PC-3 (cell line): ENCODE measurements at regions not wholly inside any gene's neighbourhood (a gene's known extent, or its start where the extent isn't known, plus 50 kb on each side); places are given as distances from the start of the nearest gene placed in this dataset.

Experiments used
- ATAC-seq: fragments of 200-7000 bp; cut with Tn5 transposase; 2 replicates; pipeline ENCODE4 v1.9.1; 2020; ENCODE audit warnings: mild to moderate bottlenecking, moderate library complexity
- BruUV-seq: library from RNA; stranded (reverse); fragments of 400-500 nt; replicated peaks from 2 replicates; lab custom pipeline; 2021; lab: Mats Ljungman, UMichigan
- CTCF ChIA-PET: fragments of 300-600 bp; sonication (Branson Sonifier 250); formaldehyde crosslinking; loops from one replicate; lab custom pipeline; 2022; ENCODE audit warnings: antibody characterized with exemption; lab: Charles Lee
- POLR2A ChIA-PET: fragments of 300-600 bp; sonication (Branson Sonifier 250); formaldehyde crosslinking; loops from one replicate; lab custom pipeline; 2022; ENCODE audit warnings: antibody characterized with exemption; ENCODE audit not compliant: unreplicated experiment; lab: Charles Lee
- DNase-seq: peaks from one replicate; pipeline ENCODE4 v3.0.0-alpha.2; 2015
- H2AFZ ChIP-seq: fragments of 300-600 bp; sonication (generic); 2 replicates; pipeline ENCODE4 v1.6.0; 2016; ENCODE audit warnings: antibody characterized with exemption, low read length
- H3F3A ChIP-seq: fragments of 300-600 bp; sonication (generic); one replicate; pipeline ENCODE4 v1.6.0; 2017; ENCODE audit warnings: antibody characterized with exemption, low read length, control low read depth, mild to moderate bottlenecking; ENCODE audit not compliant: unreplicated experiment
- H3K27ac ChIP-seq: fragments of 300-600 bp; sonication (generic); 2 replicates; pipeline ENCODE4 v1.5.1; 2016; ENCODE audit warnings: mild to moderate bottlenecking, low read length
- H3K27me3 ChIP-seq: fragments of 300-600 bp; sonication (generic); 2 replicates; pipeline ENCODE4 v1.6.1; 2016; ENCODE audit warnings: low read length, mixed read lengths
- H3K36me3 ChIP-seq: fragments of 300-600 bp; sonication (generic); 2 replicates; pipeline ENCODE4 v1.6.1; 2016; ENCODE audit warnings: low read depth, mixed run types, low read length, mixed read lengths
- H3K4me1 ChIP-seq: fragments of 300-600 bp; sonication (generic); 2 replicates; pipeline ENCODE4 v1.5.1; 2016; ENCODE audit warnings: low read length; ENCODE audit not compliant: insufficient read depth
- H3K4me2 ChIP-seq: fragments of 300-600 bp; sonication (generic); 2 replicates; pipeline ENCODE4 v1.6.0; 2016; ENCODE audit warnings: low read length
- H3K4me3 ChIP-seq: fragments of 300-600 bp; sonication (generic); 2 replicates; pipeline ENCODE4 v1.5.1; 2016; ENCODE audit warnings: mild to moderate bottlenecking, low read length, mixed read lengths
- H3K79me2 ChIP-seq: fragments of 300-600 bp; sonication (generic); 2 replicates; pipeline ENCODE4 v1.6.1; 2017; ENCODE audit warnings: low read length, mixed read lengths
- H3K9ac ChIP-seq: fragments of 300-600 bp; sonication (generic); 2 replicates; pipeline ENCODE4 v1.6.0; 2016; ENCODE audit warnings: mild to moderate bottlenecking, low read length
- H3K9me2 ChIP-seq: fragments of 300-600 bp; sonication (generic); replicated peaks from 2 replicates; pipeline ENCODE4 v1.6.1; 2016; ENCODE audit warnings: mixed run types, low read length, mixed read lengths
- H3K9me3 ChIP-seq: fragments of 300-600 bp; sonication (generic); 2 replicates; pipeline ENCODE4 v1.6.1; 2016; ENCODE audit warnings: low read length, mixed read lengths
- H4K20me1 ChIP-seq: fragments of 300-600 bp; sonication (generic); 2 replicates; pipeline ENCODE4 v1.6.1; 2016; ENCODE audit warnings: low read length, mixed read lengths
- CTCF ChIP-seq: fragments of 300-600 bp; sonication (generic); conservative IDR thresholded peaks from 2 replicates; pipeline ENCODE4 v1.5.1; 2017; ENCODE audit warnings: antibody characterized with exemption, low read depth, mild to moderate bottlenecking, low read length
- EZH2 ChIP-seq: fragments of 300-600 bp; sonication (generic); IDR thresholded peaks from one replicate; pipeline ENCODE4 v1.6.1; 2017; ENCODE audit warnings: antibody characterized with exemption, mild to moderate bottlenecking, low read length; ENCODE audit not compliant: unreplicated experiment
- EZH2phosphoT487 ChIP-seq: fragments of 300-600 bp; sonication (generic); IDR thresholded peaks from 2 replicates; pipeline ENCODE4 v1.6.1; 2018; ENCODE audit warnings: mild to moderate bottlenecking, antibody characterized with exemption, low read length, borderline replicate concordance
- intact Hi-C: fragments of 100-400 bp; cut with micrococcal nuclease; formaldehyde crosslinking; loops from 2 replicates; pipeline ENCODE4 v1.9.0; 2023

- H3K4me2 ChIP-seq, result 0 out of 2 replicates have a peak overlapping the region, but pooled peaks have one; percentile 70
- DNase-seq (no peak), ATAC-seq (no peak)
- H3K27ac ChIP-seq, result no peak overlapping the region
- intact Hi-C loops, result loop anchor here (10.0 kb wide), 1 partner anchor 108 kb away; no protein-coding TSS in a partner anchor
- POLR2A ChIA-PET, result no interaction called here
- H3K9me3 ChIP-seq, result no peaks in the 10 kb centered on the region
- no peaks in the 10 kb centered on the region for H4K20me1 ChIP-seq
- no peak overlapping the region for H3K9ac ChIP-seq
- CTCF ChIA-PET, result no interaction called here
- no peak overlapping the region for H3K4me3 ChIP-seq
- TF ChIP-seq CTCF, result no peak
- no peak for TF ChIP-seq EZH2phosphoT487
- no peak for TF ChIP-seq EZH2
- H3K9me2 ChIP-seq, result no peaks in the 10 kb centered on the region
- no peaks in the 10 kb centered on the region for H3F3A ChIP-seq
- peaks cover 11% of the 10 kb centered on the region for H3K4me1 ChIP-seq
- no TSS peak for BruUV-seq
- no peaks in the 10 kb centered on the region for H3K36me3 ChIP-seq
- H2AFZ ChIP-seq, result no peak overlapping the region
- H3K79me2 ChIP-seq, result no peaks in the 10 kb centered on the region
- peaks cover 52% of the 10 kb centered on the region for H3K27me3 ChIP-seq
Observed at GRCh38 chr12:132392389-132393244, 63.2 kb upstream of the GALNT9 start.

- DNase-seq, result no peak
- H3K4me2 ChIP-seq, result no peak overlapping the region
- no peaks in the 10 kb centered on the region for H3K36me3 ChIP-seq
- CTCF ChIA-PET, result interaction anchor here (0.7 kb wide), 1 partner anchor 204 kb away, joined by 3 read pairs; no protein-coding TSS in a partner anchor
- H3K79me2 ChIP-seq, result no peaks in the 10 kb centered on the region
- no peak overlapping the region for H3K4me3 ChIP-seq
- H3K9me3 ChIP-seq, result no peaks in the 10 kb centered on the region
- H2AFZ ChIP-seq, result no peak overlapping the region
- no peaks in the 10 kb centered on the region for H4K20me1 ChIP-seq
- no peak for TF ChIP-seq CTCF
- no peak overlapping the region for H3K9ac ChIP-seq
- intact Hi-C loops, result loop anchor here (10.0 kb wide), 1 partner anchor 107 kb away; no protein-coding TSS in a partner anchor
- no peaks in the 10 kb centered on the region for H3F3A ChIP-seq
- no peaks in the 10 kb centered on the region for H3K9me2 ChIP-seq
- POLR2A ChIA-PET, result interaction anchor here (0.6 kb wide), 1 partner anchor 86 kb away, joined by 4 read pairs; no protein-coding TSS in a partner anchor
- no peak overlapping the region for H3K27ac ChIP-seq
- peaks cover 52% of the 10 kb centered on the region for H3K27me3 ChIP-seq
- ATAC-seq, result no peak
- BruUV-seq, result no TSS peak
- H3K4me1 ChIP-seq, result peaks cover 11% of the 10 kb centered on the region
Observed at GRCh38 chr12:132391326-132392041, 62.1 kb upstream of the GALNT9 start.
